GM21390 (cell line): ENCODE measurements at regions not wholly inside any gene's neighbourhood (a gene's known extent, or its start where the extent isn't known, plus 50 kb on each side); places are given as distances from the start of the nearest gene placed in this dataset.
"Not testable (repeated sequence)": the region's sequence is repeated elsewhere in the genome, so short reads cannot be mapped to it uniquely, and the experiment has no call there.

ENCODE experiments used
- ATAC-seq: cut with Tn5 transposase; IDR thresholded peaks from one replicate; pipeline ENCODE4 v1.9.1; 2021; ENCODE audit not compliant: unreplicated experiment

DNA sequence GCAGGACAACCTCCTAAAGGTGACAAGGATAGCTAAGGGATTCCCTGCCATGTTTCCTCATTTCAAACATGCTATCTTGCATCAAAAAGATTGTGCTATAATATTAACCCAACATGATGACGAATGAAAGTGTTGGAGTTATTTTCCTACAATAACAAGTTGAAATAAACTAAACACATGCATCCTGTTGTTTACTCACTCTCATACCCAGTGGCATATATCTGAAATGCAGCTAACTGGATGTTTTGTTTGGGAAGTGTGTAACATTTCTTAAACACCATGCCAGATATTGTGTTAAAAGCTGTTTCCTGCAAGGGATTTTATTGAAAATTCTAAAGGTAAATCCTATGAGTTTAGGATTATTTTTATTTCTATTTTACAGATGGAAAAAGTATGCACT lies 139.6 kb downstream of the TFPI2 start:
- ATAC-seq = no peak

DNA sequence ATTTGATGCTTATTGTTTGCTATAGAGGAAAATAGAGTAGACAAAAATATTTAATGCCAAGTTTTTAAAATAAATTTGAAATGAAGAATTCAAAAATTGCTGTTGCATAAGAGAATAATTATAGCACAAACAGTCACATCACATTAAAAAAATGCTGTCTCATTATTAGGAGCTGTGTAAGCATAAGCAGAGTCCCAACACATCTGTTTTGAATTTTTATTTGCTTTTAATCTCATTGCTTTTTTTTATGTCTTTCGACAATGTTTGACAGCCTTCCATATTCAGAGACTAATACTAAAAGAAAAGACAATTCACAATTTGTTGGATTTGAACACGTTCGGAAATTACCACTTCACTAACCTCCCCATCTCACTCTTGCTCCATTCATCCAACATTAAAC lies 143.5 kb downstream of the TFPI2 start:
- no peak for ATAC-seq

DNA sequence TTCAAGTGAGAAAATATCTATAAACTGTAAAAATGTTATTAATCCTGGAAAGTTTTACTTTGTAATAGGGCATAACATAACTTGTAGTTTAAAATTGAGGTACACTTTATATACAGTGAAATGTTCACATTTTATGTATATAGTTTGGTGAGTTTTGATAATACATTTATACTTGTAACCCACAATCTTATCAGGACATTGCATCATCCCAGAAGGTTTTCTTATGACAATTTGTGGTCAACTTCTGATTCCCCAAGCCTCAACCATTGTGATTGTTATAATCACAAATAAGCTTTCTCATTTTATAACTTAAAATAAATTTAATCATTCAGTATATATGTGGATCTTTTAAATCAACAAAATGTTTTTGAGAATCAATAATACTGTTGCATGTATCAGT lies 151.1 kb downstream of the TFPI2 start:
- no peak for ATAC-seq

DNA sequence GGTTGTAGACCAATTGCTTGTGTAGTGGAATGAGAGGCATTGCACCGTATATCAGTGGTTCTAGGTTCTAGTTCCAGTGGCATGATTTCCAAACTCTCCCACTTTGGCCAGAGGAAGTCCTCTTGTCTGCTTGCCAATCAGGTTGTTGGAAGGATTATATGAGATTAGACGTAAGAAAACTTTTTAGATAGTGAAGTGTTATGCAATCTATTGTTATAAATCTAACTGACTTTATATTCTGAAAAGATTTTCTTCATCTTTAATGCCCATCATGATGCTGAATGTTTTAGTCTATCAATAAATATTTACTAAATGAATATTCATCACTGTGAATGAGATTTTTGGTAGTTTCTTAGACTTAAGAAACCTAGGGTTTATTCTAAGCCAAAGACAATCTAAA lies 152.6 kb downstream of the TFPI2 start:
- no peak for ATAC-seq

DNA sequence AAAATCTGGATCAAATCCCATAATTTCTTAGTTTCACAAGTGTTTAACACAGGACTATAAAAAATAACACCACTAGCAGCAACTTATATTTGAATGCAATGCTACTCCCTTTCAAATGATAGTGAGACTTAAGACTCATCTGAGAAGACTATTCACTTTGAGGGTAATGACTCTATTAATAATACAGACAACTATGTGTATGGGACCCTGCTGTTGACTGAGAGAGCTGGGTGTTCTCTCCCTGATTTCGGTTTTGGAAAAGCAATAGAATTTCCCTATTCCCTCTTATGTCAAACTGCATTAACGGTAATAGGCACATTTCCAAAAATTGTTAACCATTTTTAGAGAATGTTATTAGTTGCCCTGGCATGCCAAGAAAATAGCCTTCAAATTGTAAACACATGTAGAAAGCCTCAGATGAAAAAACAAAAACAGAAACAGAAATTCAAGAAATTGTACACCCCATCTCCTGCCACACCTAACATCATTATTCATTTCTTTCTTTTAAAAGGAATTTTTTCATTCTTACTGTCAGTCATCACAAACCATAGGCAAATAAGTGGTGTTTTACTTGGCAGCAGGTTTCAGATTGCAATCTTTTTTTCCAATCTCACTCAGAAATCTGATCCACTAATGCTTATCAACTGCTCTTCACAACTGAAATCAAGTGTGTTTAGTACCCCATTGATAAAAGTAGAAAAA lies 153.7 kb downstream of the TFPI2 start:
- no peak for ATAC-seq

DNA sequence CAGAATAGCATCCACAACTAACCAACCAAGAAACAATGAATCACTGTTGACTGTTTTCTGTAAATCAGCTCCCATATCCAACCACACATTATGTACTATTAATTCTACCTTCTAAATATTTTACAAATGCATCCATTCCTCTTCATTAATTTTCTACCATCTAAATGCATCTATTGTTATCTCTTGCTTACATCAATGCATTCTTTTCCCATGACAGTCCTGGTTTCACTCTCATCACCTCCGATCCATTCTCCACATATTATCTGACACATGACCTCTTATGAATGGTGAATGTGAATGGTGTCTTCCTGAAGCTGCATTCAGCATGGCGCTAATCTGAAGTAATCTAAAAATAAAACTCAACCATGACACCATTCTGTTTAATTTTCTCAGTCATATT lies 153.8 kb upstream of the CALCR start:
- no peak for ATAC-seq

DNA sequence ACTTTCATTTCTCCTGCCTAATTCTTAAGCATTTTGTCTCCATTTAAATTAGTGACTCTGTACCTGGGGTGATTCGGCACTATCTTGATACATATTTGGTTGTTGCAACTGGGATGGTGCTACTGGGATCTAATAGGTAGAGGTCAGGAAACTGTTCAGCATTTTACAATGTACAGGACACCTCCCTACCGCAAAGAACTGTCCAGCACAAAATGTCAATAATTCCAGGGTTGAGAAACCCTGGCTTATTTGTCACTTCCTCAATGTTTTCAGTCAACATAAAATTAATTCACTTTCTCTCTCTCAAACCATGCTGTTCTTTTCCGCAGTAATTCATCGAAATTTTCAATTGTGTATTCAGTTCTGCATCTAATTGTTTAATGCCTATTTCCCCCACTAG lies 151.4 kb upstream of the CALCR start:
- ATAC-seq = no peak

DNA sequence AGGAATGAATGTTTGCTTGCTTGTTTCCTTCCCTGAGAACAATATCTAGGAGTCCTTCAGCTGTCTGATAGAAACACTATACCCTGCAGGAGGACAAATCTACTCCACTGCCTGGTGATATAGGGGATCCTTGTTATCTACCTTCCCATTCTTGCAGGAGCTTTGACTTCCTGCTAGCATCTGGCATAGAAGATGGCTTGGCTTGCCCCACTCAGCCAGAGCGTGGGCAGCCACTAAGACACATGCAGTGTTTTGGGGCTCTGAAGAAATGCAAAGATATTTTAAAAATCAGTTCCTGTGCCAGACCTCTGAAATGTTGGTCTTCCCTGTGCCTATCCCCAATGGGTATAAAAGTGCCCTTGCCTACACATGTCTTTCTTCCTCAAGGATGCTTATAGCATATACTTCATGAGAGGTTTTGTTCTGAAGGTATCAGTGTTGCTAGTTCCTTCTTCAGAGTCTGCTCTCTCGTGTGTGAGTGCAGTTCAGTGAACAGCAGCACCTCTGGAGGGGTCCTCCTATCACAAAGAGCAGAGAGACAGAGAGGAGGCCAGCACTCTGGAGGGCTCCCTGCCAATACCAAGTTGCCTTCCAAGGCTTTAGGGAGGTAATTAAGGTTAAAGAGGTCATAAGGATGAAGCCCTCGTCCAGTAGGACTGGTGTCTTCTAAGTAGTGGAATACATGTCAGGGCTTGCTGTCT lies 149.1 kb upstream of the CALCR start:
- no peak for ATAC-seq

DNA sequence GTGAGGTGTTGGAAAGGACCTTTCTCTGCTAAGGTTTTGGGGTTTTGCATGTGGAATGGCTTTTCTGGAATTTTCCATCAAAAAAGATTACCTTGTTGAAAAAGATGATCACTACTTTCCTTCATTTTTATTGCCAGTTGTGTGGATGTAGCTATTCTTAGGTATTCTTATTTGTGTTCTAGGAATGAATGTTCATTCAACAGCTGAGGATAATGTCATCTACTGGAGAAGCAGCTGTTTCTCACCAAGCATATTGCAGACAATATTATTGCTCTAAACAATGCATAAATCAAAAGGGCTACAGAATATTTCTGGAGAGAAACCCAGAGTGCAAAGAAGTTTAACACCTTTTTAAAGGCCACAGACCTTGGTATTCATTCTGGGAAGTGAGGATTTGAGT lies 145.6 kb upstream of the CALCR start:
- no peak for ATAC-seq

DNA sequence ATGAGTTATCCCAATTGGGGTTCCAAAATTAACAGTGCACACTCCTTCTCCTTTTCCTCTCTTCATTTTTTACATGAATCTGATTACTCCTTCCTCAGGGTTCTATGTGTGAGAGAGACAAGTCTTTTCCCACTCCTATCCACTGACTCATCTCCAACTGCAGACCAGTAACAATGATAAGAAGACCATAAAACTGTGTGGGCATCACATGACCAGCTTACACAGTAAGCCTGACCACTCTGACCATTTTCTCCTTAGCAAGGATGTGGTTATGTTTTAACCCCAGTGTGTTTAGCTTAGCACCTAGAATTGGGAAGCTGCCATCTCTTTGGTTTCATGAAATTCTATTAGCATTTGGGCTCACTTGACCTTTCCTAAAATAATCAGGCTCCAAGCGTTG lies 145.0 kb upstream of the CALCR start:
- no peak for ATAC-seq

DNA sequence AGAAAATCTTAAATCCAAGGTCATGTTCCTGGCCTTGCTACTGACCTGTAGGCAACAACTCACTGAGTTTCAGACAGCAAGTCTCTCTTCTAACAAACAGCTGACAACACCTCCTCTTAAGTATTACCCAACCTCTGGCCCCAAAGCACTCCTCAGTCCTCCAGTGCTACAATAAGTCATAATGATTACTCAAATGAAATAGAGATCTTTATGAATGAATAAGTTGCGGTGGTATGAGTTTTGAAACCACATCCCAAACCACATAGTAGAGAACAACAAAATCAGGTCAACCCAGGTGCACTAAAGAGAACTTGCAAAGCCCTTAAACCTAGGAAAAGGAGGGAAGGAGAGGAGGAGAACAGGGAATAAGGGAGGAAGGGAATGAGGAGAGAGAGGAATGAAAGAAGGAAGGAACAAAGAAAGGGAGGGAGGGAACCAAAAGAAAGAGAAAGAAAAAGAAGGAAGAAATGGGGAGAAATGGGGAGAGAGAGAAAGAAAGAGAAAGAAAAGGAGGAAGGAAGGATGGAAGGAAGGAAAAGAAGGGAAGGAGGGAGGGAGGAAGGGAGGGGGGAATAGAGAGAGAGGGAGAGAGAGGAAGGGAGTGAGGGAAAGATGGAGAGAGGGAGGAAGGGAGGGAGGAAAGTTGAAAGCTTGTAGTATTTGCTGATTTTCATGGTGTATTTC lies 142.8 kb upstream of the CALCR start:
- no peak for ATAC-seq

DNA sequence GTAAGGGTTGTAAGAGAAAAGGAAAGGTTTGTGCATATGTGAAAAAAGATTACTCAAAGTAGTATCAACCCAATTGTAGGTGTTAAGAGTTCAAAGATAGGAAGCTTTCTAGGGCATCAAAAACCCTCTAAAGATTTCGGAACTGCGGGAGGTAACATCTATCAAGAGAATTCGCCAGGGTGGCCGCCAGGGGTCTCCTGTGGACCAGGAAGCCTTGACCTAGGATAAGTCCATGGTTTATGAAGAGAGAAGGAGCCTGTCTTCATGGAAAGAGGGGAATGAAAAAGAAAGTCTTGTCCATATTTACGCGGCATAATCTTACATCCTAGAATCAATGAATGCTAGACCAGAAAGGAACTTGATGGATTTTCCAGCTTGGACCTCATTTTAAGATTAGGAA lies 140.7 kb upstream of the CALCR start:
- ATAC-seq = peak; percentile 64

DNA sequence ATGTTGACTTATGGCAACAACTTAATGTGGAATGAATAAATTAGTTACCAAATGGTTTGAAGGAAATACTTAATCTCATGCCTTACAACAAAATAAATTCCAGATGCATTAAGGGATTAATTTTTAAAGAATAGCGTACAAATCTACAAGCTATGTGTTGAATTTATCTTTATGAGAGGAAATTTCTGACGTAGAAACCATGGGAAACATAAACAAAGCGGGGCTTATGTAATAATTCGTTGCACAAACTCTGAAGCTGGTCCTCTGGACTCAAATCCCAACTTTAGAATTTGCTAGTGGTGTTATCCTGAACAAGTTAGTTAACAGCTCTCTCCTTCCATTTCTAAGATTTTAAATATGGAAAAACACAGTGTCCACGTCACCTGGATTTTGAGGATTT lies 137.4 kb upstream of the CALCR start:
- ATAC-seq = no peak

DNA sequence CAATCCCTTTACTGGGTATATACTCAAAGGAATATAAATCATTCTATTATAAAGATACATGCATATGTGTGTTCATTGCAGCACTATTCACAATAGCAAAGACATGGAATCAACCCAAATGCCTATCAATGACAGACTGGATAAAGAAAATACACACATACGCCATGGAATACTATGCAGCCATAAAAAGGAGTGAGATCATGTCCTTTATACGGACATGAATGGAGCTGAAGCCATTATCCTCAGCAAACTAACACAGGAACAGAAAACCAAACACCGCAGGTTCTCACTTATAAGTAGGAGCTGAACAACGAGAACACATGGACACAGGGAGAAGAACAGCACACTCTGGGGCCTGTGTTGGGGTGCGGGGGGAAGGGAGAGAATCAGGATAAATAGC lies 133.7 kb upstream of the CALCR start:
- not testable (repeated sequence) for ATAC-seq

DNA sequence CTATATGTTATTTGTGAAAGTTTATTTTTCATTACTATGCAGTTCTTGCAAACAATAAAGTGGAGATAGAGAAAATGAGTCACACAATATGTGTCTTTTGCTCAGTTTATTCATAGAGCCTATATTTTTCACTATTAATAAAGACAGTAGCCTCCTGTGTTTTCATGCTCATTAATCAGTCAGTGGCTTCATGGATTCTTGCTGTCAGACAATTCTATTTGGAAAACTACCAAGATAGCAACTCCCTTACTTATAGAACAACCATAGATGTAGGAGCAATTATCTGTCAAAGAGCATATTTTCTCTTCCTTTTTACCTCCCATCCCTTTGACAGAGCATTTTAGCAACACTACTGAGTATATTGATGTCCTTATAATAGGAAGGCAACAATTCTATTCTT lies 132.7 kb upstream of the CALCR start:
- no peak for ATAC-seq

DNA sequence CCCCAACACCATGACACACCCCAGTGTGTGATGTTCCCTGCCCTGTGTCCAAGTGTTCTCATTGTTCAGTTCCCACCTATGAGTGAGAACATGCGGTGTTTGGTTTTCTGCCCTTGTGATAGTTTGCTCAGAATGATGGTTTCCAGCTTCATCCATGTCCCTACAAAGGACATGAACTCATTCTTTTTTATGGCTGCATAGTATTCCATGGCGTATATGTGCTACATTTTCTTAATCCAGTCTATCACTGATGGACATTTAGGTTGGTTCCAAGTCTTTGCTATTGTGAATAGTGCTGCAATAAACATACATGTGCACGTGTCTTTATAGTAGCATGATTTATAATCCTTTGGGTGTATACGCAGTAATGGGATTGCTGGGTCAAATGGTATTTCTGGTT lies 131.6 kb upstream of the CALCR start:
- ATAC-seq = not testable (repeated sequence)

DNA sequence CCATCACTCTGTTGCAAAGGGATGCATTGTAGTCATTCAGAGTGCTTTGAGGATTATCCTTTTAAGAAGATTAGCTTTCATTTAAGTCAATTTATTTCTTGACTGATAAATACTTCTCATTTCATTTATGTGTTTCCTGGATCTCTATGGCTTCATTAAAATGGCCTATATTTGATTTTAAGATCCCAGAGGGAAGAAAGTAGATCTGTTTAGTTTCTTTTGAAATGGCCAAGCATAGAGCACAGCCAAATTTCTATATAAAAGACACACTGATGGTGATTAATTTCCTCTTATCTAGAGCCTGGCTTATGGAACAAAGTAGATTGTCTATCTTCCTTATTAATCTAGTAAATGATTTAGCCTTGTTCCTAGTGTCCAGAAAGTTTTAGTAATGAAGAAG lies 129.7 kb upstream of the CALCR start:
- ATAC-seq = no peak

DNA sequence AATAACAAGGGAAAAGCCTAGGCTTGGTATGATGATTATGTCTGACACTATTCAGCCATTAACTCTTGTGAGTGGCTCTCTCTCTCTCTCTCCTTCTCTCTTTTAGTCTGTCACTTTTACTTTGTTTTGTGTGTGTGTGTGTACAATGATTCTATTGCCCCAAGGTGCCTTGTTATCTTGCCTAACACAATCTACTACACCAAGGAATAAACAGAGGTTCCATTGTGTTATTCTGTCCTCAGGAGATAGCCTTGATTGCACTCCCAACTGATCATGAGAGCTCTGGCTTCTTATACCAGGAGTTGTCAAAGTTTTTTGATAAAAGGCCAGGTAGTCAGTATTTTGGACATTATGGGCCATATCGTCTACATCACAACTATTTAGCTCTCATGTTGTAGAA lies 123.4 kb upstream of the CALCR start:
- ATAC-seq = no peak

DNA sequence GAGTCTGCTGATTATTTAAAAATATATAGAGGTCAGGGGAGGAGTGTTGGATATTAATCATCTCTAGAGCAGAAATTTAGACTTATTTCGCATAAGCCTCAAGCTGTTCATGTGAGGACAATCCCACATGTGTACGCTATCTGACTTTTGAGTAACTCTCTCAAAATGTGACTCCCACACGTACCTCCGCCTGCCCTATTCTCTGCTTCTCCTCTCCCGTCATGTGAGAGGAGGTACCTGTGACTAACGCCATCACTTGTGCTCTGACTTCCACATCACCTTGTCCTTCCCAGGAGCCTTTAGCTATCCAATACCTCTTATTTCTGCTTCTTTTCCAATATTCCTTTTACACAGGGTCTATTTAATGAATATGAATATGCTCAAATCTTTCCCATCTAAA lies 119.3 kb upstream of the CALCR start:
- ATAC-seq = no peak

DNA sequence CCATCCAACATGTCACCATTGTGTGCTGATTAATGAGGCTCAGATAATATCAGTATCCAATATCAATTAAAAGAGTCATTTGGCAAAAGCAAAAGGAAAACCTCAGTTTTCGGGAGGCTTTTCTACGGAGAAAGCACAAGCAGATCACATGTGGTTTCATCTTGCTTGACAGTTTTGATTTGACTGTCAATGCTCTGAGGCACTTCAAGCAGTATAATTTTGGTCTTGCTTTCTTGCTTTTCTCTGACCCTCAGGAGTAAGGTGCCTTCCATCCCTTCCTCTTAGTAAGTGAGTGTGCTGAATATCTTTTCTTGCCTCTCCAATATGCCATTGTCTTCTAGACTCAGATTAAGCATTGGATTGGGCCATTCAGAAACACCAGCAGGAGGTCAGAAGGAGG lies 115.5 kb upstream of the CALCR start:
- ATAC-seq = no peak

DNA sequence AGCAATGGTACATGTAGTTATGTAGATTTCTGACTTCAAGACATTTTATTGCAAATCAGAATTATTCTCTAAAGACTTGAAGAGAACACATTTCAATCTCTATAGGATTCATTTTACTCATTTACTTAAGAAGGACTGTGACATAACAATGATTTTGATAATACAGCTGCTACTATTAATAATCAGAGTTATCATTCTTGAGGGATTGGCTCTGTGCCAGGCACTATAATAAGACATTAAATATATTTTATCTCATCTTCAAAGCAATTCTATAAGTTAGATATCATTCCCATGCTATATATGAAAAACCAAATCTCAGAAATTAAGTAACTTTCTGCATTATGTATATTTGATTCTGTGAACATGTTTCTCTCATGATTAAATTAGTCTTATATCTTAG lies 103.7 kb upstream of the CALCR start:
- no peak for ATAC-seq

DNA sequence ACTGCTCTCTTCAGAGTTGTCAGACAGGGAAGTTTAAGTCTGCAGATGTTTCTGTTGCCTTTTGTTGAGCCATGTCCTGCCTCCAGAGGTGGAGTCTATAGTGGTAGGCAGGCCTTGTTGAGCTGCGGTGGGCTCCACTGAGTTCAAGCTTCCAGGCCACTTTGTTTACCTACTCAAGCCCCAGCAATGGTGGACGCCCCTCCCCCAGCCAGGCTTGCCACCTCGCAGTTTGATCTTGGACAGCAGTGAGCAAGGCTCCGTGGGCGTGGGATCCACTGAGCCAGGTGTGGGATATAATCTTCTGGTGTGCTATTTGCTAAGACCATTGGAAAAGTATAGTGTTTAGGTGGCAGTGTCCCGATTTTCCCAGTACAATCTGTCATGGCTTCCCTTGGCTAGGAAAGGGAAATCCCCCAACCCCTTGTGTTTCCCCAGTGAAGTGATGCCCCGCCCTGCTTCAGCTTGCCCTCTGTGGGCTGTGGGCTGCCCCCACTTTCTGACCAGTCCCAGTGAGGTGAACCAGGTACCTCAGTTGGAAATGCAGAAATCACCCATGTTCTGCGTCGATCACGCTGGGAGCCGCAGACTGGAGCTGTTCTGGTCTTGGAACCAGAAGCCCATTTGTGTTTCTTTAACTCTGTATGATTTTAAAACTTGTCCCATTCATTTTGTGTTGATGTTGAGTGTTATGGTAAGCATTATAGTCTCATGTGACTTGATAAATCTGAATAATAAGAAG lies 89.2 kb upstream of the CALCR start:
- no peak for ATAC-seq
